SK-N-MC (cell line): ENCODE measurements at regions not wholly inside any gene's neighbourhood (a gene's known extent, or its start where the extent isn't known, plus 50 kb on each side); places are given as distances from the start of the nearest gene placed in this dataset.

Experiments
- EZH2 ChIP-seq: fragments of 200-600 bp; sonication (generic); IDR thresholded peaks from one replicate; pipeline ENCODE4 v1.6.1; 2017; ENCODE audit warnings: antibody characterized with exemption
- POLR2AphosphoS5 ChIP-seq: IDR thresholded peaks from 2 replicates; pipeline ENCODE4 v1.6.1; 2012; ENCODE audit warnings: mild to moderate bottlenecking, low read depth, low read length, borderline replicate concordance

DNA sequence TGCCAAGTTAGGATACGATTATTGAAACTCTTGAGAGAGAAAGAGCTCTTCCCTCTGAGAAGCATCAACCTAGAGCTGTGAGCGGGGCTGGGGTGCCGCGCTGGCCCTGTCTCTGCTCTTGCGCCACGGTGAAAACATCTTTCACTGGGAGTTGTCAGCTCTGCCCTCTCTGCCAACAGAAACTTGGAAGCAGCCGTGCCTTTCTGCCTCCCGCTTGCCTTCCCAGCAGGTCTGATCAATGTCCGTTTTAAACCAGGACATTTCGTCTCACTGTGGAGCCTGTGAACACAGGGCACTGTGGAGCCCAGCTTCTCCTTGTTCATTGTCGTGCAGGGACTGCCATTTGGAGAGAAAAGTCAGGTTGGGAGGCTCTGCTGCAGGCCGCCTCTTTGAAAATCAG is 249.2 kb upstream of the PMEPA1 start:
- no peak for TF ChIP-seq POLR2AphosphoS5
- TF ChIP-seq EZH2 = no peak
